Amygdala (tissue), 56 donors: ENCODE measurements at regions not wholly inside any gene's neighbourhood (a gene's known extent, or its start where the extent isn't known, plus 50 kb on each side); places are given as distances from the start of the nearest gene placed in this dataset.
"Not testable (repeated sequence)": the region's sequence is repeated elsewhere in the genome, so short reads cannot be mapped to it uniquely, and the experiment has no call there.

ENCODE experiments used
- DNase-seq, 56 donors: peaks; one replicate each; lab custom pipeline; 2025; lab: John Stamatoyannopoulos, UW

DNA sequence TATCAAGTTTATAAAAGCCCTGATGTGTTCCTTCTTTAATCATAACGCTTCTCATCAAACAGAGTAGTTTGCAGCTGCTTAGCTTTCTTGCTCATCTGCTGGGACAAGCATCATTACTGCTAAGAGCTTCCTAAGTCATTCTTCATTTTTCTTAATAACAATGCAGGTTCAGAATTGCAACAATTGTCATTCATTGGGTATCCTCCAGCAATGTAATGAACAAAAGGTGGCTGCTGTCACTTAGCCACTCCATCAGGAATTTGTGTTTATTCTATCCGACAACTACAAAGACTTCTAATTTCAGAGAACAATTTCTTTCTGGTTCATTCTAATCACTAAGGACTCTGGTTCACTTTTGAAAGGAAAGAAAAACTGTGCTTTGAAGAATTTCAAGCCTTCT is 836.7 kb upstream of the CDH10 start:
- DNase-seq = no peak

DNA sequence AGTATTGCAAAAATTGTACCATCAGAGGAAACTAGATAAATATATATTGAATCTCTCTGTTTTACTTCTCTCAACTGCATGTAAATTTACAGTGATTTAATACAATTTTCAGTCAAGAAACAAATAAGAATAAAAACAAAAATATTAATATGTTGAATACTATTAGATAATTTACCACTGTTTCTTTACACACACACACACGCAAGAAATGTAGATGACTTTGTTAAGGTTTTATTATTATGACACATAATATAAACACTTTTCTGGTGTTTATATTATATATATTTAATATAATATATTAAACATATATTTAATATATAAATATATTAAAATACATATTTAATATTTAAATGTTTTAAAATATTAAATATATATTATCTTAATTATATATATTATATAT is 814.3 kb upstream of the CDH10 start:
- no peak for DNase-seq

DNA sequence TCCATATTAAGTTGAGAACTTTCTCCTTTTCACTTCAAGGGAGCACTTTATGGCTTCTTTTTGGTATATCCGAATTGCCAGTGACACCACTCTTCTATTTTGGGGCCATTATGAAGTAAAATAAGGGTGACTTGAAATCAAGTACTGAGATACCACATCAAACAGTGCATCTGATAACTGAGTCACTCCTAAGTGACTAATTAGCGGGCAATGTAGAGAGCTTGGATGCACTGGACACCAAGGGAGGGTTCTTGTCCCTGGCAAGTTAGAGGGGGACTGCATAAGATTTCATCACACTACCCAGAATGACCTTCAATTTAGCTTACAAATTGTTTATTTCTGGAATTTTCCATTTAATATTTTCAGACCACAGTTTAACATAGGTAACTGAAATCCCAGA is 813.9 kb upstream of the CDH10 start:
- DNase-seq = no peak

DNA sequence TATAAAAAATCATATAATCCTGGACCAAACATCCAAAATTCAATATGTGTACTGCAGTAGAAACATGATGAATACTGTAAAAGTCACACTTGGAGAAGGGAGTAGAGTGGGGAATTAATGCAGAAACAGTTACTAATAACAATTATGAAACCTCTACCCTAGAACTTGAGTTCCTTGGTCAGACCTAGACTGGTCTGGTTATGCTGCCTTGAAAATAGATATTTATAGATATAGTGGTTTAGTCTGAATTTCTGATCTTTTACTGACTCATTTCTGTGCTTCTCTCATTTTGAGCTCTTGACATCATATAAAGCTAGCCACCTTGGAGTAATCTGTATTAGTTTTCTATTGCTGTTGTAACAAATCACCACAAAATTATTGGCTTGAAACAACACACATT is 808.7 kb upstream of the CDH10 start:
- DNase-seq = no peak

DNA sequence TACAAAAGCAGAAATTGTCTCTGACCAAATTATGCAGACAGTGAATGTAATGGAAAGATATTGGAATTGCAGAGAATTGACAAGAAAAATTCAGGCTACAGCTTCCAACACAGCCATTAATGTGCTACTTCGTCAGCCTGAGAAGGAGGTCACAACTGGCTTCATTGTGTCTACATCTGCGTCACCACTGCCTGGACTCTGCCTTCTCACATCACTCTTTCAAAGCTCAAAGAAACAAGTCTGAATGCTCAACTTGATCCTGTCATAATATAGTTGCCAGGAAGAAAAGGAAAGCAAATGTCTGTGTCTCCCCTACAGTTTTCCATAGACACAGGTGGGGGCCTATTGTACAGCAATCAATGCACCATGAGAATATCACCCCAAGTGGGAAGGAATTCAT is 806.5 kb upstream of the CDH10 start:
- no peak for DNase-seq

DNA sequence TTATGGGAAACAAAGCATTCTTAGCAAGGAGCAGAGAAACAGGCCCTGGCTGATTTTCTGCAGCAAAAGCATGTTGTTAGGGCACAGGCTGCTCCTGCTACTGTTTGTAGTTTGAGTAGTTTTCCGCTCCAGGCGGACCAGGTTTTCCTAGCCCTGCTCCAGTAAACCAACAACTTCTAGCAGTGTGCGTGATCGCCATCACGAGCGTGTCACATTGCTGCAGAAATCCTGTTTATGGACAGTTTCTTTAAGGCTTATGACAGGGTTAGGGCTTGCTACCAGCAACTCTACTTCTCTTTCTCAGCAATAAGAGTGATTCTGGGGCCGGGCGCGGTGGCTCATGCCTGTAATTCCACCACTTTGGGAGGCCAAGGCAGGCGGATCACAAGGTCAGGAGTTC is 803.9 kb upstream of the CDH10 start:
- no peak for DNase-seq

DNA sequence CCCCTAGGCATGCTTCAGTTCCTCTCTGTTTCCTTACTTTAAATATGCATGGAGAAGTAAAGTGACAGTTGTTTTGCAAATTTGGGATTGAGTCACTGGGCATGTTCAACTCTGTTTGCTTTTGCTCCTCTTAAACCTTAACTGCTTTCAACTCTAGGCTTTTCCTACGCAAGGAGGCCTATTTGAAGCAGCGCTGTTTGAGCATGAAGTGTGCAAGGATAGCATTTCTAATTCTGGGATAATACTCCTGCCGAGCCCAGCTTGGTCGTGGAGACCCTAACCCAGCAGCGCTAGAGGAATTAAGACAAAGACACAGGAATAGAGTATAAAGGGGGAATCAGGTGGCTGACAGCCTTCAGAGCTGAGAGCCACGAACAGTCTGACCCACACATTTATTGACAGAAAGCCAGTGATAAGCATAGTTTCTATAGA is 803.4 kb upstream of the CDH10 start:
- DNase-seq = no peak

DNA sequence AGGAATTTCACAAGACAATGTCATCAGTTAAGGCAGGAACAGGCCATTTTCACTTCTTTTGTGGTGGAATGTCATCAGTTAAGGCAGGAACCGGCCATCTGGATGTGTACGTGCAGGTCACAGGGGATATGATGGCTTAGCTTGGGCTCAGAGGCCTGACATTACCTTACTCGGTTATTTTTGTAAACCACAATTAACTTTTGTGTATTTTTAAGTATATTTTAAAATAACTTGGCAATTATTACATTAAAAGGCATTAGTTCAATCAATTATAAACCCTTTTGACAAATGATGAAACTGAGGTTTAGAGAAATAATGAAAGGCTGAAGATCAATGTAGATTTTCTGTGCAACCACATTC is 801.3 kb upstream of the CDH10 start:
- DNase-seq = not testable (repeated sequence)

DNA sequence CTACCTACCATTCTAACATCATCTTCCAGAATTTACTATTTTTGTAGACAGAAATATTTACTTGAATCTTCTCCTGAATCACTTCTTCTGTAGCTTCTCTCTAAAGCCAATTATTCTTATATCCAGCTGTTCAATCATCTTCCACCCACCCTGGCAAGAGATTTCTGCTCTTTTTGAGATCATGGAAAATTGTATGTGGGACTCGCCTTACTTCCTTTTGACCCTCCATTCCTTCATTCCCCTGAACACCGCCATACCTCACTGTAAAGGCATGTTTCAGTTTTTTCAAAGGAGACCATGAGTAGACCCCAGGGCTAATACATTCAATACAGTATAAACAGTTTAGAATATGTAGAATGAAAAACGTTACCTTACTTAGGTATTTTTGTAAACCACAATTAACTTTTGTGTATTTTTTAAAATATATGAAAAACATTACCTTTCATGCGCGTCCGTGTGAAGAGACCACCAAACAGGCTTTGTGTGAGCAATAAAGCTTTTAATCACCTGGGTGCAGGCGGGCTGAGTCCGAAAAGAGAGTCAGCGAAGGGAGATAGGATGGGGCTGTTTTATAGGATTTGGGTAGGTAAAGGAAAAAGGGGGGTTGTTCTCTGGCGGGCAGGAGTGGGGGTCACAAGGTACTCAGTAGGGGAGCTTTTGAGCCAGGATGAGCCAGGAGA is 800.7 kb upstream of the CDH10 start:
- not testable (repeated sequence) for DNase-seq

DNA sequence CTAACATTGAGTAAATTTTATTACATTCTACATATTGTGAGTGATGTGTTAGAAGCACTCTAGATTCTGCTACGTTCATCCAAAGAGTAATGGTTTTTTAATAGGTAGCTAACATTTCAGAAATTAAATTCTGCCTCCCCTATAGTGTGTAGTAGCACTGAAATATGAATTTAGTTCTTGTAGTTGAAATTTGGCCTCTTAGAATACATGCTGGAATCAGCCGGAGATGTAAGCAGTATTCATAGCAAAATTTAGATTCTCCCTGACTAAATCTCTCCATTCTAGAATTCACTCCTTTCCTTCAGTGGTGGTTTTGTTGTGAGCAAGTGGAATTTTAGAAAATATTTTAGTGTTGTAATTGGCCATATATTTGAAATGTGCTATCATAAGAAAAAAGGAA is 799.9 kb upstream of the CDH10 start:
- DNase-seq = no peak

DNA sequence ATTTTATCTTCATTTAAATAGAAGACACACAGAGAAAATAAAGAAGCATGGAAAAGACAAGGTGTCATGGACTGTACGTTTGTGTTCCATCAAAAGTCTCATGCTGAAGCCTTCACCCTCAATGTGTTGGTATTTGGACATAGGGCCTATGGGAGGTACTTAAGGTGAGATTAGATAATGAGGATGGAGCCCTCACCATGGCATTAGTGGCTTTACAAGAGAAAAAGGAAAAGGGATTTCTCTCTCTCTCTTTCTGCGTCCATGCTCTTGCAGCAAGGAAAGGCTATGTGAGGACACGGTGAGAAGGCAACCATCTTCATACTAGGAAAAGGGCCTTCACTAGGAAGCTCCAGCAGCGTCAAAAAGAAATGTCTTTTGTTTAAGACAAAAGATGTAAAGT is 797.0 kb upstream of the CDH10 start:
- no peak for DNase-seq

DNA sequence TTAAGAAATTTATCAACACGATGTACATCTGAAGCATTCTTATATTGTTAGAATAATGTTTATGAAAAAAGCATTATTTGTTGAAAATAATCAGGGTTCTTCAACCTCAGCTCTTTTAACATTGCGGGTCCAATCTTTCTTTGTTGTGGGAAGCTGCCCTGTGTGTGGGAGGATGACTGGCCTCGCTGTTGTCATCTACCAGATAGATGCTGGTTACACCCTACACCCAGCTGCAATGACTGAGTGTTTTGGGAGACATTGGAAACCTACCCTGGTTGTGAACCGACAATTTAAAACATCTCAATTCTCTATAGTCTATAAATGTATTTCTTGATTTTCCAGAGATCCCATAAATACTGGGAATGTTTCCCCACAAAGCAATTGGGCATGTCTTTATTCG is 794.2 kb upstream of the CDH10 start:
- no peak for DNase-seq

DNA sequence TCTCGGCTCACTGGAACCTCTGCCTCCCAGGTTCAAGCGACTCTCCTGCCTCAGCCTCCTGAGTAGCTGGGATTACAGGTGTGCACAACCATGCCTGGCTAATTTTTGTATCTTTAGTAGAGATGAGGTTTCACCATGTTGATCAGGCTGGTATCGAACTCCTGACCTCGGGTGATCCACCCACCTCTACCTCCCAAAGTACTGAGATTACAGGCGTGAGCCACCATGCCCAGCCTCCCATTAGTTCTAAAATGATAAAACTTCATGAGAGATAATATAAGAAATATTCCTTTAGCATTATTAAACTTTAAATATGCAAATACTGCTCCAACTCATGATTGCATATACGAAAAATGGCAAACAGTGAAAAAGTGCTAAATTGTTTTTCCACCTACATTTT is 793.6 kb upstream of the CDH10 start:
- not testable (repeated sequence) for DNase-seq

DNA sequence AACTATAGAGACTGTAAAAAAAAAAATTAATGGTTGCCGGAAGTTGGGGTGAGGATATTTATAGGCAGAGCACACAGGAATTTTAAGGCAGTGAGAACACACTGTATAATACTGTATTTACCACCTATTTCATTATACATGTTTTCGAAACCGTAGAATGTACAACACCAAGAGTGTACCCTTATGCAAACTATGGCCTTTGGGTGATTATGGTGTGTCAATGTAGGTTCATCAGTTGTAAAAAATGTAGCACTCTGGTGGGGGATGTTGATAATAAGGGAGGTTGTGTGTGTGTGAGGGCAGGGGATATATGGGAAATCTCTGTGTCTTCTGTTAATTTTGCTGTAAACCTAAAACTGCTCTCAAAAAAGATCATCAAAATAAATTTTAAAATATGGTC is 791.7 kb upstream of the CDH10 start:
- no peak for DNase-seq

DNA sequence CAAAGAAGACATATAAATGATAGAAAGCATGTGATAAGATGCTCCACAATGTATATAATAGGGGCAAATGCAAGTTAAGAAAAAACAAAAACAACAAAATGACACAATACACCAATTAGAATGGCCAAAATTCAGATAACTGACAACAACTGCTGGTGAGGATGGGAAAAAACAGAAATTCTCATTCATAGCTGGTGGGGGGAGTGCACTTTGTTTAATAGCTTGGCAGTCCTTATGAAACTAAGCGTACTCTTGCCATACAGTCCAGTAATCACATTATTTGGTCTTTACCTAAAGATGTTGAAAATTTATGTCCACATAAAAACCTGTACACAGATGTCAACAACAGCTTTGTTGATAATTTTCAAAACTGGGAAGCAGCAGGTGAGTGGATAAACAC is 791.1 kb upstream of the CDH10 start:
- no peak for DNase-seq

DNA sequence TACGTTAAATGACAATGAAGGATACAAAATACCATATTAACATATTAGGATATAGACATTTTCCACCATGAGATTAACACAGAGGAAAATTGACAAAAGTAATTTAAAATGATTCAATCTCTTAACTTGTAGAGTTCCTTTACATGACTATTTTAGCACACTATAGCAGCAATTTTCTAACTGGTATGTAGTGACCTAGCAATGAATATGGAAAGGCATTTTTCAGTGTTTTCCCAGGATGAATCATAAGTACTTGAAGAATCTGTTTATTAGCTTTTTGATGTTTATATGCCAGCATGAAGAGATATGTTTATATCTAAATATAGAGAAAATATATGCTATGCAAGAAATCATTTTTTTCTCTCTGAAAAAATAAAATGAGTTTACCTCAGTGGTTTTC is 782.5 kb upstream of the CDH10 start:
- DNase-seq = no peak

DNA sequence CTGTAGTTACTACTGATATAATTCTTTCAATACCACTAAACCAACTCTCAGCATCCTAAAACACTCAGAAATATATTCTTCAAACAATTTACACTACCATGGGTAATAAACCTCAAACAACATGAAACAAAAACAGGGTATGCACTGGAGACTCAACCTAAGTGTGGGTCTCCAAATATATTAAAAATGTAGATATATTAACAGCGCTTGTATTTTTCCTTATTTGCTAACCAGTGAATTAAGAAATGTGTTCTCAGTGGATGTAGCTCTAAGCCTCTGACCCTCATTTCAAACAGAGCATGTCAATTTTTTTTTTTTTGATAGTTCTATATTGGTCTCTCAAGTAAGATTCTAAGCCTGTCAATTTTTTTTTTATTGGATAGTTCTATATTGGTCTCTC is 778.5 kb upstream of the CDH10 start:
- no peak for DNase-seq

DNA sequence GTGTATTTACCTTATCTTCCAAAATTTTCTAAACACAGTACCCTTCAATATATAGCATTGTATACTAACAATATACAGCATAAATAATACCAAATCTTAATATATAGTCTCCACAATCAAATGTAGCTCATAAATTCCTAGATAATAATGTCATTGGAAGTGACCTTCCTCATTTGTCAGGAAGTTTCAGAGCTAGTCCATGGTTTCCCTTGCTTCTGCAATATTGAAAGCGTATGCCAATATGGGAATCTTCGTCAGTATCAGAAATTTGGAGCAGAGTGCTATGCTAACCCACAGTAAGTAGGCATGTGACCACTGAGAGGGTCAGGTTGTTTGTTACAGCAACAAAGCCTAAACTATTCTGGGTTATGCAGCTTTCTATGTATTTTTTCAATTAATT is 774.9 kb upstream of the CDH10 start:
- no peak for DNase-seq

DNA sequence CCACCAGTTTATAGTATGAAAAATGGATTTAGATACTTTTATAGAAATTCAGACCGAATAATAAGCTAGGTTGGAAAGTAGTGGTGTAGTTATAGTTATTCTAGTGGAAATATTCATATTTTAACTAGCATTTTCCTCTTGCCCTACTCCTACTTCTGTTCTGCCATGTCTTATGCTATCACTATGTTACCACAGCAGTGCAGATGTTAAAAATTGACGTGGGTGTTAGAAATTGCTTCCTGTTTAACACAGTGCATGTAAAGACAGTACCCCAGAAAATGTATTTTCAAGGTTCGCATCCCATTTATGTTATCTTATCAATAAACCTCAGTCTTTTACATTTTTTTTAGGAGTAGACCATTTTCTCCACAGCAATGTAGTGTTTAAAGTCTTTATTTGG is 774.2 kb upstream of the CDH10 start:
- no peak for DNase-seq

DNA sequence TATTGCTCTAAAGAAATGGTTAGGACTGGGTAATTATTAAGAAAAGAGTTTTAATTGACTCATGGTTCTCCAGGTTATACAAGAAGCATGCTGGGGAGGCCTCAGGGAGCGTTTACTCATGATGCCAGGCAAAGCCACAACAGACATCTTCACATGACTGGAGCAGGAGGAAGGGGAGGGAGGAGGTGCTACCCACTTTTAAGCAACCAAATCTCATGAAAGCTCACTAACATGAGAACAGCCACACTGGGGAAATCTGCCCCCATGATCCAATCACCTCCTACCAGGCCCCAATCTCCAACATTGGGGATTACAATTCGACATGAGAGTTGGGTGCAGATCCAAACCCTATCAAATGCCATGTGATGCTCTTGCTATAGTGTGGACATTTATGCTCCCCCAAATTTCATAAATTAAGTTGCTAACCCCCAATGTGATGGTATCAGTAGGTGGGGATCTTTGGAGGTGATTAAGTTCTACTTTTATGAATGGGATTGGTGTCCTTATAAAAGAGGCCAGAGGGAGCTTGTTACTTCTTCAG is 773.6 kb upstream of the CDH10 start:
- DNase-seq = no peak

DNA sequence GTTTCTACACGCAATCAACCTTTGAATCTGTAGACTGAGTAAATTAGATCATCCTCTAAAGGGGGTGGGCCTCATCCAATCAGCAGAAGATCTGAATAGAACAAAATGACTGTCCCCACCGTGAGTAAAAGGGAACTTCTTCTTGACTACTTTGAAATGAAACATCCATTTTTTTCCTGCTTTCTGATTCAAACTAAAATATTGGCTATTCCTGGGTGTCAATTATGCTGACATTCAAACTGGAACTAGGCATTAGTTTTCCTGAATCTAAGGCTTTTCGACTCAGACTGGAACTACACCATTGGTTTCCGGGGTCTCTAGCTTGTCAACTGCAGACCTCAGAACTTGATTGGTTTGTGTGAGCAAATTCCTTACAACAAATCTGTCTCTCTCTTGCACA is 772.2 kb upstream of the CDH10 start:
- no peak for DNase-seq

DNA sequence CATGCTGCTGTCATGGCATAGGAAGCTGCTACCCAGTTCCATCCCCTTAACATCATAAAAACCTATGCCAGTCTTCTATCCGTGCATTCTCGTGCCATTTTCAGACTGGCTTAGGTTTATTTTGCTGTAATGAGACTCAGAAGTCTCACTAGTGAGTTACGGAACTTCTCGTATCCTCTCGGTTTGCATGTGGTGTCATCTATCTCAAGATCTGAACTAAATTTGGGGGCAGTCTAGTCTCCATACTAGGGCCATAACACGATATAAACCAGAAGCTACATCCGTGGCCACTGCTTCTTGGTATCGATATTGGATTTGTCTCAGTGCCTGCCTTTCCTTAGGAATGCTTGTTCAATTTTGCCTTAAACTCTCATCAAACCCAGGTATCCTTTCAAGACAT is 771.2 kb upstream of the CDH10 start:
- no peak for DNase-seq

DNA sequence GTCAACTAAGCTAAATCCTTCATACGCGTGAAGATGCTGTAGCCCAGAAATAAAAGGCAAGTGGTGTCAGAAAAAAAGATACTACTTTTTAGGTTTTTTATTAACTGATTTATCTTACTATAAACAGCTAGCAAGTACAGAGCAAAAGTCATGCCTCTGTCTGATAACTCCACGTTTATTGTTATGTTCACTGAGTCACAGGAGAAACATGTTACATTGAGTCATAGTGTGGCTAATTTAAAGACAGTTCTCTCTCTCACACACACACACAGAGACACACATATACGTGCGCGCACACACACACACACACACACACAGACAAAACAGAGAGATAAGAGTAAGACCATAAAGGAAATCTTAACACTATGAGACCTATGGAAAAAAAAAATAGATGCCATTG is 770.0 kb upstream of the CDH10 start:
- DNase-seq = no peak
